ENCODE measurements at regions not wholly inside any gene's neighbourhood (a gene's known extent, or its start where the extent isn't known, plus 50 kb on each side); places are given as distances from the start of the nearest gene placed in this dataset.

GRCh38 chr2:375956-376307, 88.0 kb upstream of the ALKAL2 start:
- no peak for TF ChIP-seq CTCF (IDR thresholded peaks at IDR 0.05)
- no peak for TF ChIP-seq POLR2AphosphoS5 (IDR thresholded peaks at IDR 0.05)

All from upper lobe of left lung (tissue), 4 donors.